GM19467 (cell line): ENCODE measurements at regions not wholly inside any gene's neighbourhood (a gene's known extent, or its start where the extent isn't known, plus 50 kb on each side); places are given as distances from the start of the nearest gene placed in this dataset.
"Not testable (repeated sequence)": the region's sequence is repeated elsewhere in the genome, so short reads cannot be mapped to it uniquely, and the experiment has no call there.

Source experiments
- ATAC-seq: cut with Tn5 transposase; IDR thresholded peaks from one replicate; pipeline ENCODE4 v1.9.1; 2021; ENCODE audit warnings: mild to moderate bottlenecking, moderate library complexity; ENCODE audit not compliant: unreplicated experiment

- ATAC-seq: not testable (repeated sequence)
These were observed 116.7 kb upstream of the ZNF516 start for GRCh38 chr18:76611750-76612045.

DNA sequence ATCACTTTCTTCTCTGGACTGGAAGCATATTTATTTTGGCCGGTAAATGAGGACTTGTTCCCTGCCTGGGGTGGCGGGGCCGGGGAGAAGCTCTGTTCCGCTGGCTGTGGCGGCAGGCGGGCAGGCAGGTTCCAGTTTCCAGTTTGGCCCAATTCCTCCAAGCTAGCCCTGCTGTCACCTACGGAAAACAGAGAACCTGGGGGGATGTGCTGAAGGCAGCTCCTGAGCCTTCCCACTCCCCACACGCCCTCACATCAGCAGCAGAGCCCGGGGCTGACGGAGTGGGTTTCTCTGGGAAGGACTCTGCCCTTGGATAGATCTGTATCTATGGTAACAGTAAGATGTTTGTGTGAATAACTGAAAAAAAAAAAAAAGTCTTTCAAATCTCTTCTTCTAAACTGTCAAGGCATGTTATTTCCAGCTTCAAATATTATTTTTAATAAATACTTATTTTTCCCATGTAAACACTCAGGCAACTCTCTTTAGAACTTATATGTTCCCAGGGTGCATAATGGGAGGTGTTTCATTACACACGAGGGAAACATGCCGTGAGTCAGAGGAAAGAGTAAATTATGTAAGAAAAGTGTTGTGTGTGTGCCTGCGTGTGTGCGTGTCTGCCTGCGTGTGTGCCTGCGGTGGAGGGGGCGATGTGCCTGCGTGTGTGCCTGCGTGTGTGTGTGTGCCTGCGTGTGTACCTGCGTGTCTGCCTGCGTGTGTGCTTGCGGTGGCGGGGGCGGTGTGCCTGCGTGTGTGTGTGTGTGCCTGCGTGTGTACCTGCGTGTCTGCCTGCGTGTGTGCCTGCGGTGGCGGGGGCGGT is 116.1 kb upstream of the ZNF516 start:
- no peak for ATAC-seq

DNA sequence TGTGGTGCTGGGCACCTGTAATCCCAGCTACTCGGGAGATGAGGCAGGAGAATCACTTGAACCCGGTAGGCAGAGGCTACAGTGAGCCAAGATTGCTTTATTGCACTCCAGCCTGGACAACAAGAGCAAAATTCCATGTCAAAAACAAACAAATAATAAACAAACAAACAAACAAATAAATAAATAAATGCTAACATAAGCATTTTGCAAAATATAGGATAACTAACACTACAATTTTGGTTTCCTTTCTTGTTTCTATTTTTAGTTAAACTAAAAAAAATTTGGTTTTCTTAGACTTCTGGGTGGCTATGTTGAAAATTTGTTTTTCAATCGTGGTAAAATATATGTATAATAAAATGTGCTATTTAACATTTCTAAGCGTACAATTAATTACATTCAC is 115.0 kb upstream of the ZNF516 start:
- no peak for ATAC-seq

GRCh38 chr18:76605341-76605929 is 110.4 kb upstream of the ZNF516 start:
- no peak for ATAC-seq

DNA sequence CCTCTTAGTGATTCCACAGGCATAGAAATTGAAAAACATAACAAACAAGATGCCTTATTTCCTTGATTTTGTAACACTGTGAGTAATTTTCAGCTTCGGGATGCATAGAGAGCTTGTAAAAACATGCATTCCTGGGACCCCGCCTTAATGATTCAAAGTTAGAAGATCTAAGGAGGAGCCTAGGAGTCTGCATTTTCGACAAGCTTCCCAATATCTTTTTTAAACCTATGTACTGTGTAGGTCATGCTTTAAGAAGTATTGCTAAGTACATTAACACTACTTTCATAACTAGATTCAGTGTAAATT is 109.8 kb upstream of the ZNF516 start:
- ATAC-seq: no peak

DNA sequence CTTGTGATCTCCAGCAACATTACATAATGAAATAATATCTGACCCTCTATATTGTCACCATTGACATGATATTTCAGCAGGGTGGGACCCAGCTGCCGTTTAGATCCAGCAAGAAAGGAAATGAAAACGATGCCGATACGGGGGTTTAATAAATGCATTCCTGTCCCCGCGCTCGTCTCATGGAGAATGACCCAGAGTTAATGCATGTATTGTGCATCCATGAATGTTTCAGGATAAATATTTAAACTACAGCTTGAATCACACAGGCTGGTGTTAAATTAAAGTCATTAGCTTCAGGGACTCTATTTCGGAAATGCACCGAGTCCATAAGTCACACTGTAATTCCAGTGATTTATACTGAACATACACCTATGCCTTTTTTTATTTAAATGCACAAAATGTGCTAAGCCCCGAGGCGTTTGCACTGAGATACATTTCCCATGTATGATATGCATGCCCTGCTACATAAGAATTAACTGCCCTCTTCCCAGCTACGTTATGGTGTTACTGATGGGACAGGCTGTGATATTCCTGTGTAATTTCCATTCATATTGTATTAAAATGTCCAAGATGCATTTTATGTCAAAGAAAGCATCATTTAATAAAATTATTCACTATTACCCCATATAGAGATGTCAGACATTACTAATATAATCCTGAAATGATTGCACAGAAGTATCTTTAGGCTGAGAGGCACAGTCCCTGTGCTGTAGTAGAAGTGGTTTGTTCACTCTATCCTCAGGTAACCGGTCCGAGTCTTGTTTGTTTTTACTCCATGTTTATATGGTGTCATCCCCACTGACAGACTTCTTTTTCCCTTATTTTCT is 109.3 kb upstream of the ZNF516 start:
- no peak for ATAC-seq

- no peak for ATAC-seq
These were observed 107.1 kb upstream of the ZNF516 start for GRCh38 chr18:76602191-76602590.

DNA sequence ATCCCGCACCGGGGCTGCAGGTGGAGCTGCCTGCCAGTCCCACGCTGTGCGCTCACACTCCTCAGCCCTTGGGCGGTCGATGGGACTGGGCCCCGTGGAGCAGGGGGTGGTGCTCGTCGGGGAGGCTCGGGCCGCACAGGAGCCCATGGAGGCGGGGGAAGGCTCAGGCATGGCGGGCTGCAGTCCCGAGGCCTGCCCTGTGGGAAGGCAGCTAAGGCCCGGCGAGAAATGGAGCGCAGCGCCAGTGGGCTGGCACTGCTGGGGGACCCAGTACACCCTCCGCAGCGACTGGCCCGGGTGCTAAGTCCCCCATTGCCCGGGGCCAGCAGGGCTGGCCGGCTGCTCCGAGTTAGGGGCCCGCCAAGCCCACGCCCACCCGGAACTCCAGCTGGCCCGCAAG is 105.0 kb upstream of the ZNF516 start:
- not testable (repeated sequence) for ATAC-seq

- ATAC-seq: no peak
These were observed 99.9 kb upstream of the ZNF516 start for GRCh38 chr18:76594966-76595365.

GRCh38 chr18:76593843-76594242 is 98.8 kb upstream of the ZNF516 start:
- ATAC-seq: no peak

GRCh38 chr18:76592981-76593381 is 97.9 kb upstream of the ZNF516 start:
- ATAC-seq: no peak

DNA sequence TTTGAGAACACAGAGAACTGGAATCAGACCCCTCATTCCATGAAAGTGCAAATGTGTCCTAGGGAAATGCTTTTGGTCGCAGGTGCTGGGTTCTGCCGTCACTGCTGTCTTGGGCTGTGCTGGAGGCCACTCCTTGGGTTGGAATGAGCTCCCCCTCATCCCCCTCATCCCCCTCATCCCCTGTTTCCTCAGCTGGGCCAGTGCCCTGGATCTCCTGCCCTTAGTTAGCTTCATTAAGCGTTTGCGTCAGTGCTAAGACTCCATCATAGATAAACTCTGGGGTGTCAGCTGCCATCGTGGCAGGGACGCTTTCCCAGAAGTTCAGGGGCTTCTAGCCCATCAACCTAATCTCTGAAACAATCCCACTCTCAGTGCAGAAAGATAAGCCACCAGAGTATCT is 97.1 kb upstream of the ZNF516 start:
- no peak for ATAC-seq

DNA sequence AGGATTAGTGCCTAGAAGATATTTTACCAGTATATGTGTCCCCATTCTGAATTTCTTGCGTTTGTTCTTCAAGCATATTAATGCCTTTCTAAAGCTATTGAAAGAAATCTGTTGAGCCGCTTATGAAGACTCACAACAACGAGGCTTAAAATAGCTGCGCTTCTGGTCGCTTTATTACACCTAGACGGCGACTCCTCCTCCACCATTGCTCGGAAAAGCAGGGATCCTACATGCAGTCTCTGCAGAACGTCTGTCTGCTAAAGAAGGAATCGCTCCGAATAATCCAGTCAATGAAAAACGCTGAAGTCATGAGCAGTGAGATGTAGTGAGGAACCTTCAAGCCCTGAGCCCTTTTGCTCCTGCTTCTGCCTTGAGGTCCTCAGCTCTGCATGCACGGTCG is 94.8 kb upstream of the ZNF516 start:
- ATAC-seq: no peak

DNA sequence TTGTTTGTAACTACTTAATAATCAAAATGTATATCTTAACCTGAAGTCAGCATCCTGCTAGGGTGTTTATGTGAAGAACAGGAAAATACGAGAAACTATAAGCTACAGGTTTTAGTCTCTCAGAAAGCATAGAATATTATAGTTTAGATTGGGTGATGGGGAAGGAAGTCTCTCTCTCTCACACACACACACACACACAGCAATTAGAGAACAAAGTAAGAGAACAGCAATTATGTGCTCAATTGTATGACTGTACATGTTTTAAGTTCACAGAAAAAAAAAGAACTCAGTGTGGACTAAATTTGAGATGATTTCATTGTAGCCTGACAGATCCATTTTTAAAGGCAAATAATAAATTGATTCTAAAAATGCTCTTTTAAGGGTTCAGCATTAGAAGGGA is 94.3 kb upstream of the ZNF516 start:
- ATAC-seq: no peak

DNA sequence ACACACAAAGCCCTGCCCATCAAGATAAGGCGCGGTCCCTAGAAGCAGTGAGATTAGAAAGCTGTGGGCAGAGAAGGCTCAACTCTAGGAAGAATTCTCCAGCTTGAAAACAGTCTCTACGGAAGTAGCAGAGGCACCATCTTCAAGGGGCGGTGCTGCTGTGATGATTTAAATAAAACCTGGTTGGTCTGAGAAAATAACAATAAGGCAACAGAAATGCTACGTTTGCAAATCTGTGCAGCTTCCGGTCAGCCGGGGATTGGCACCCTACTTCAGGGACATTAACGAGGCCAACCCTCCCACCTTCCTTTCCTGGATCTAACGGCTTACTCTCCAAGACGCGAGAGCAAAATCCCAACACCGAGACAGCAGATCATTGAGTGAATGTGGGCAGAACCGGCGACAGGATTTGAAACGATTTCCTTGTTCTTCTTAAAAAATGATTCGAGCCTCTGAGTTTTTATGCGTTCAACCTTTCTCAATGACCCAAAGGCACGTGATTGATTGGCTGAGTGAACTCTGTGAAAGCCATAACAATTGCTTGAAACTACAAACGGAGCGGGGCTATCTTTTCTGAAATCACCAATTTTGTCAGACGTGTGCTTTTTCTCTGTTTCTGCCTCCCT is 93.7 kb upstream of the ZNF516 start:
- no peak for ATAC-seq

DNA sequence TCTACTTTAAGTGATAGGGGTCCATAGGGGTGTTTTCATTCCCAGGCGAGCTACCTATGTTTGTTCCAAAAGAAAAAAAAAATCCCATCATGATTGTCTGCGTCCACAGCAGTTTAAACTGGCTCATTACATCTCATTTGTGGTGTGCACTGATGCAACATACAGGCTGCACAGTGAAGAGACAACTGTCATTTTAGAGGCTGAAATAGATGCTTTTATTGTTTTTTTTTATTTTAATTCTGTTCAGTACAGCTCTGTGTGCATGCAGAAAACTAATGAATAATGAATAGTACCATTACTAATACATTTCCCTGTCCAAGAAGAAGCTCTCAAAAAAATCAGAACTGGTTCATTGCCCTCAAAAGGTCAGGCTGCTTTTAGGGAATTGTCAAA is 92.8 kb upstream of the ZNF516 start:
- no peak for ATAC-seq

- no peak for ATAC-seq
These were observed 92.3 kb upstream of the ZNF516 start for GRCh38 chr18:76587147-76587878.

GRCh38 chr18:76584414-76585310 is 89.6 kb upstream of the ZNF516 start:
- no peak for ATAC-seq

DNA sequence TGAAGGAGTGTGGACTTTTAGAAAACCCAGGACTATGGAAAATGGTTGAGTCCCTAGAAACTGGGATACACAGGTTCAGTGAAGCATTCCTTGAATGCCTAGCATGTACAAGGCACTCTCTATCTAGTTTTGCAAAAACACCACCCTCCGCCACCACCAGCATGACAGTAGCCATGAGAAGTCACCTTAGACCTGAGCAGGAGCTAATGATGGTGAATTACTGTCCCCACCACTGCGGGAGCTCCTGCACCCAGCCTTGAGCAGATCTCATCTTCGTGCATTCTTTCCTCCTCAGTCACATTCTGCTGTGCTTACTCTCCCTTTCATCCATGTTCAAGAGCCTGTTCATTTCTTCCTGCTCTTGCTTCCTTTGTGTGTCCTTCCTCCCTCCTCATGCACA is 86.2 kb upstream of the ZNF516 start:
- ATAC-seq: no peak

GRCh38 chr18:76580288-76580962 is 85.4 kb upstream of the ZNF516 start:
- ATAC-seq: no peak
